ENCODE measurements at regions not wholly inside any gene's neighbourhood (a gene's known extent, or its start where the extent isn't known, plus 50 kb on each side); places are given as distances from the start of the nearest gene placed in this dataset.
"Not testable (repeated sequence)": the region's sequence is repeated elsewhere in the genome, so short reads cannot be mapped to it uniquely, and the experiment has no call there.

DNA sequence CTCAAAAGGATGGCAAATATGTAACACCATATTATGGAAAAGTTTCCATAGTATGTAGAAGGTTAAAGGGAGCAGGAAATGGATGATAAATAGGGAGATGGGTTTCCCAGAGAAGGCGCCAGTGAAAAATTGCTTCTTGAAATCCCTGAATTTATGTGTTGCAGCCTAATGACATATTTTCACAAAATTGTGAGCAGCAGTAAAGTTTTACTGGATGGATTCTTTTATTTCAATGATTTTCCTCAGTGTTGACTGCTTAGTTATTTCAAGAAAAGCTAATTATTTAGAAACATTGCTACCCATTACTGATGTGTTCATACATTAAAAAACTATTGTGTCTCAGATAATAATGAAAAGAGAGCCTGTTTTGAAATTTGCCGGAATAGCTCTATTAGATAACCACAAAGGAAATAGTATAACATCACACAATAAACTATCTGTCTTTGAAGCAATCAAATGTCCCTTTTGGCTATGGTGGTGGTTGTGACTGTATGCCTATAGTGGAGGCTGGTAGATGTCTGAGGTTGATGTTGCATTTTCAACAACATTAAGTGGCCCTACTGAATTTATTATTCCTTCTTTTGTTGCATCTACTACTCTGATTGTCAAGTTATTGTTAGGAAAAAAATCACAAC, 169.9 kb upstream of the HAND2 start:
- DNase-seq (ENCODE audit: low read depth): no peak

DNA sequence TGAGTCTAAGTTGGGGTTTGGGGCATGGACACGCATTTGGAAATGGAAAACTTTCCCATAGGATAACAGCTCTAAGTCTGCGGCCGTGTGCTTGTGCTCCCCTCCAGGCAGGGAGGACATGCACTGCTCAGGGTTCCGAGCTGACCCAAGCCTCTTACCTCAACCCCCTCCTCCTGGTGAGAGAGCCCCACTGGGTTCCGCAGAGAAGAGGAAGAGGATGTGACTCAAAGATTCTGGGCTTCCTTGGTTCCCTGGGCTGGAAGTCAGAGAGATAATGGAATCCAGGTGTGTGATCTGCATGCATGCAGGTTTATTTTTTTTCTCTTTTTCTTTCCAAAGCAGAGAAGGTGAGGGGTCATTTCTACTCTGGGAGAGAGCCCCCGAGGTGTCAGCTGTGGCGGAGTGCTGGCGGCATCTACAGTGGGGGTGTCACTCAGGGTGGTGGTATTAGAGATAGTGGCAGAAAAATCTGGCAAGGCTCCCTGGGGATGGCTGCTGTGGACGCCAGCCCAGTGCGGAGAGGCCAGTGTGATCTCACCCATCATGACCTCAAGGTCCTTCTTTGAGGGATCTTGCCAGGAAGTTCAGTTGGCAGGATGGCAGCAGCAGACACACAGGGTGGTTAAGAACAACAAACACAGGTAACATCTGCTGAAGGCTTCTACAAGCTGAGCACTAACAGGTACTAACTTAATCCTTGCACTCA, 168.7 kb upstream of the HAND2 start:
- no peak for DNase-seq (ENCODE audit: low read depth)

DNA sequence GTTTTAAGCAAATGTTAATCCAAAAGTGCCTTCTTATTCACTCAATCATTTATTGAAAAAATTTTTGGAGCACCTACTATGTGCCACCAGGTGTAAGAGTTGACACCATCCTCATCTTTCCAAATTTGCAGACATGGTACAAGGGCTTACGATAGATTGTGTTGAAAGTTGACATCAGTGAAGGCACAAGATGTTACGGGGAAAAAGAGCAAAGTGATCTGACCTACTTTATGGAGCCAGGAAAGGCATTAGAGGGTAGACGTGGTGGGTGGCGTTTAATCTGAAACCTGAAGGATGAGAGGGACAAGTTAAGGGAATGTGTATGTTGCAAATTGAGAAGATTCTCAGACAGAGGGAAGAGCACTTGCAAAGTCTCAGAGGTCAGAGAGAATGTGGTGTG, 167.8 kb upstream of the HAND2 start:
- DNase-seq (ENCODE audit: low read depth): no peak

DNA sequence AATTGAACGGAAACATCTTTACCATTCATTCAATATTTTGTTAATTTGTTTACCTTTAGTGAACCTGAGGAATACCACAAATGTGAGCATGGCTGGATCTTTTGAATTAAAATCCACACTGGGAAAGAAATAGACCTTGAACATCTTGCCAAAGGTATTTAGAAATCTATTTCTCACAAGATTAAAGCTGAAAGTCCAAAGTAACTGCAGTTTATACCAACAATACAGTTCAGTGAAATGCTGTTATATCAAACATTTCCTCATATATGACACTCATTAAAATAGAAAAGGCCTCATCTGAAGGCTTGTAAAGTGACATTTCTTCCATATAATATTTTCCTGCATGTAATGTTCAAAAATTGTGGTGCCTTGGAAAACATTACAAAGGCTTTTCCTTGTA, 166.5 kb upstream of the HAND2 start:
- DNase-seq (ENCODE audit: low read depth): no peak

DNA sequence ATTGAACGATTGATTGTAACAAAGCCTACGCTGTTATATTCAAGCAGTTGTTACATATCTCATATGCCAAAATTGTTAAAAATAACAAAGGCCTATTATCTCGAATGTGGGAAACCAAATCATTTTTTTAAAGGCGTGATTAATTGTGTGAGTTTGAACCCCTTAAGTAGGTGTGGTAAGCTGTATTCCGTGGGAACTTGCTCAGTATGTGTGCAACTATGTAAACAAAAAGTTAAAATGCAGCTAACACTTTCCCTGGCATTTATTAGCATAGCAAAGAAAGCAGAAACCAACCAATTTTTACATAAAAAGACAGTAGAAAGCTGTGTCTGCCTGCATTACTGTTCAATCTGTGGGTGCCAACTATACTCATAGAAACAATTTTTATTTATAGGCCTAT, 166.0 kb upstream of the HAND2 start:
- DNase-seq (ENCODE audit: low read depth): no peak

DNA sequence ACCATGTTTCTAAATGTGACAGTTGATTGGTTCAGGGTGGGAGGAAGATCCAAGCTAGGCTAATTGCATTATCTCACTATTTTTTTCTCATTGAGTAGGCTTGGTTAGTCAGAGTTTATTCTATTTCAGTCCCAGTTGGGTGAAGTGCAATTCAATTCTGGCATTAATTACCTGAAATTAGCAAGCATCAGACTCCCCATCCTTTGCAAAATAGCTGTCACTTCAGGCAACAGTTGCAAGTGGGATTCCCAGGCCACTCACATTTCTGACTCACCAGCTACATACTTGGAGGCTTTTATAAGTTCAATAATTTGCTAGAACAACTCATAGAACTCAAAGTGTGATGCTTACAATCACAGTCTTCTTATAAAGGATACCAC, 155.8 kb upstream of the HAND2 start:
- no peak for DNase-seq (ENCODE audit: low read depth)

DNA sequence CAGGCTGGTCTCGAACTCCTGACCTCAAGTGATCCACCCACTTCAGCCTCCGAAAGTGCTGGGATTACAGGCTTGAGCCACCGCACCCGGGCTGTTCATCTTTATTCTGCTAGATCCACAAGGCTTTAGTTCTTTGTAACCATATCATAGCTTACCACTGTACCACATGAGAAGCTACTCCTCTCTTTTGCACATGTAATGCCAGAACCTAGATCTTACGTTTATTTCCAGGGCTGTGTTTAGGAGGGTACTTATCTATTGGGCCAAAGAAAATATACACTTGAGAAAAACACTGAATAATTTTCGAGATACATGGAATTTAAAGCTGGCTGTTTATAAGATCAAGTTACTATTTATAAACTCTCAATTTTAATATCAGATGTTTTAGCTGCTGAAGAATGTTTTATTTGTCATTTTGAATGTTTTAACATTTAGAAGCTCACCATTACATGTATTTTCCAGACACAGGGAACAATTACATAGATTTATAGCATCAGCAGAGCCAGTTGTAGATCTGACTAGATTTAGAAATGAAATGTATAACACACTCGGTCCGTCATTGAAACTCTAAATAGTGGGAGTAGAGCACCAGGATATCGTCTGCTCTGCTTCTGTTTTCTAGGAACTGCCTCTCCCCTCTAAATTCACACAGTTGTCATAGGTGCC, 155.3 kb upstream of the HAND2 start:
- no peak for DNase-seq (ENCODE audit: low read depth)

DNA sequence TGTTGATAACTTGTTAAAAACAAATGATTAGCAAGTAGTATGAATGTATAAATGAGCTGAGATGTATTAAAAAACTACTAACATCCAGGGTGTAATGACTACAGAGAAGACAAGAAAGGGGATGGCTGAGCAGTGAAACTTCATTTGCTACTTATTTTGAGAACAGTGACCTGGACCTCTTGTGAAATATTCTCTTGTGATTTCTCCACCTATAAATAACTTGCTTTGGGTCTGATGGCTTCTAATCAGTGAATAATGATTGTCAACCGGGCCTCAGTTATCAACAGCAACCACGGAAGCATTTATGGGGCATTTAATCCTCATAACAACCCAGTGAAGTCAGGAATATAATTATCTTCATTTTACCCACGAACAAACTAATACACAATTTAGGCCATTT, 154.2 kb upstream of the HAND2 start:
- no peak for DNase-seq (ENCODE audit: low read depth)

DNA sequence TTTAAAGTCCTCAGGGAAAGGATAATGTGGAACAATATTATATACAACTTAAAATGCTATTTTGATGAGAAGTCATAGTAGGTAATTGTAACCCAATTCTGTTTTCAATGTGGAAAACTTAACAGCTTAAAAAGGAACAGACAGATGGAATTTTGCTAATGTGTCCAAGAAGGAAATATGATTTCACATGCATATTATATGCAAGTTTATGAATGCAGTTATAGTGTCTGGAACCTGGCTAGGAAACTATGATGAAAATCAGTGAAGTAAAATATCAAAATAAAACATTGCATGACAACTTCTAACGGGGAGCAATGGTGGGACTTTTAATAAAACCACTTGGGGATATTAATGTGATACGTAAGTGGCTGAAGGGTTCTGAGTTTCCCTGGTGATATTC, 152.6 kb upstream of the HAND2 start:
- no peak for DNase-seq (ENCODE audit: low read depth)

DNA sequence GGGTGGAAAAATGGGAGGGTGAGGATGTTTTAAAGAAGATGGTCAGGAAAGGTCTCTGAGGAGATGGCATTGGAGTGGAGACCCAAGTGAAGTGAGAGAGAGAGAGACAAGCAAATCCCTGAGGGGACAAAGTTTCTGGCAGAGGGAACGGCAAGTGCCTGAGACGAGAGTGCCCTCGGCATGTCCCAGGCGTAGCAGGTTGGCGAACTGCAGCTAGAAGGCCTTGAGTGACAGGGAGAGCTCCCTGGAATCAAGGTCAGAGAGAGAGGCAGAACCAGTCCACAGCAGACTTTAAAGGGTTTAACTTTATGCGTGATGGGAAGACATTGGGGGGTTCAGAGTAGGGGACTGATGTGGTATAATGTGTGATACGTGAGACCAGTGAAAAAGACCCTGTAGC, 150.2 kb upstream of the HAND2 start:
- no peak for DNase-seq (ENCODE audit: low read depth)

DNA sequence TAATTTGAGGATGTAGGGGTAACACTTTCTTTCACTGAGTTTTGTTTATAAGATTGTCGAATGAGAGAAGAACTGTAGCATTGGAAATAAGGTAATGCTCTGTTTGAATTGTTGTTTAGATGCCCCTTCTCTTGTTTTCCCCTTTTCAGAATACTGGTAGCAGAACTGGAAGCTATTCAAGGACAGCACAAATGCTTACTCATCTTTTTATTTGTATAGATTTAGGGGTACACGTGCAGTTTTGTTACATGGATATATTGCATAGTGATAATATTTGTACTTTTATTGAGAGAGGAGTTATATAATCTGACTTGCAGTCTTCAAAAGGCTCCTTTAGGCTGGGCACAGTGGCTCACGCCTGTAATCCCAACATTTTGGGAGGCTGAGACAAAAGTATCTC, 145.4 kb upstream of the HAND2 start:
- no peak for DNase-seq (ENCODE audit: low read depth)

DNA sequence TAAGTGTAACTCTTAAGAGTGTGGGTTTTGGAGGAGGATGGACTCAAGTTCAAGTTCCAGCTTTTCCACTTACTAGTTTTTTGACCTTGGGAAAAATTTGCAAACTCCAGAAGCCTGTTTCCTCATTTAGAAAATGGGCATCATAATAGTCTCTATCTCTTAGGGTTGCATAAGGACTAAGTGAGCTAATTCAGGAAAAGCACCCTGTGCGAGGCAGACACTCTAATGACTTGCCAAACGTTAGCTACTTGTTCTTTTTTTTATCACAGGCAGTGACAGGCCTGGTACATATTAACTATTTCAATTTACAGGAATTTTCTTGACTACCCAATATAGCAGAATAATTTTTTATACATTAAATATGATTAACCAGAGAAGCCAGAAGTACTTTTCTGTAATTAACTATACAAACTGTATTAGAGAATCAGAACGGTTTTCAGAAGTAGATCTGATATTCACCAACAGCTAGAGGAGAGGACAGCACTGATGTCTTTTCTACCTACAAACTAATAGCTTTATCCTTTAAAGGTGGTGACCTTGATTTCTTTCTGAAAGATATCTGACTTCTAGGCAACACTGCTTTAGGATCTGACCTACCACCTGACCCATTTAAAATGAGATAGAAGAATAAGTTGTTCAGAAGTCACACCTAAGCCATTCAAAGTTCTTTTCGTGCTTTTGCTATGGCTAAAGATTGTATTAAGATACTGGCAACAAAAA, 139.6 kb upstream of the HAND2 start:
- no peak for DNase-seq (ENCODE audit: low read depth)

DNA sequence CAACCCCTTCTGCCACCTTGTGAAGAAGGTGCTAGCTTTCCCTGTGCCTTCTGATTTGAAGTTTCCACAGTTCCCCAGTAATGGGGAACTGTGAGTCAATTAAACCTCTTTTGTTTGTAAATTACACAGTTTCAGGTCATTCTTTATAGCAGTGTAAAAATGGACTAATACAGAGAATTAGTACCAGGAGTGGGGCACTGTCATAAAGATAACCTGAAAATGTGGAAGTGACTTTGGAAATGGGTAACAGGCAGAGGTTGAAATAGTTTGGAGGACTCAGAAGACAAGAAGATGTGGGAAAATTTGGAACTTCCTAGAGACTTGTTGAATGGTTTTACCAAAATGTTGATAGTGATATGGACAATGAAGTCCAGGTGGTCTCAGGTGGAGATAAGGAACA, 131.0 kb upstream of the HAND2 start:
- no peak for DNase-seq (ENCODE audit: low read depth)

DNA sequence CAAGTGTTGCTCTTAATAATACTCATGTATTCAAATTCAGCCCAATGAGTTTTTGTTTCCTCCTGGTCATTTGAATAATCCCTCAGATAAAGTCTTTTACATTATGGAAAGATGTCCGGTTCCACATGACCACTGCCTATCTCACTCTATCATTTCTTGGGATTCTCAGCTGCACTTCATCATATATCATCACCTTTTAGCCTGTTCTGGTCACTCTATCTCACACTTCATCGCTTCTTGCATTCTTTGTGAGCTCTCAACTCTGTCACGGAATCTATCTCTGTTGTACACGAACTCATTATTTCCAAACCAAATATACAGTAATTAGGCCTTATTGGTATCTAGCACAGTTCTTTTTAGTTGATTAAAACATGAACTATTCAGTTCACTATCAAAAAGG, 126.9 kb upstream of the HAND2 start:
- no peak for DNase-seq (ENCODE audit: low read depth)

DNA sequence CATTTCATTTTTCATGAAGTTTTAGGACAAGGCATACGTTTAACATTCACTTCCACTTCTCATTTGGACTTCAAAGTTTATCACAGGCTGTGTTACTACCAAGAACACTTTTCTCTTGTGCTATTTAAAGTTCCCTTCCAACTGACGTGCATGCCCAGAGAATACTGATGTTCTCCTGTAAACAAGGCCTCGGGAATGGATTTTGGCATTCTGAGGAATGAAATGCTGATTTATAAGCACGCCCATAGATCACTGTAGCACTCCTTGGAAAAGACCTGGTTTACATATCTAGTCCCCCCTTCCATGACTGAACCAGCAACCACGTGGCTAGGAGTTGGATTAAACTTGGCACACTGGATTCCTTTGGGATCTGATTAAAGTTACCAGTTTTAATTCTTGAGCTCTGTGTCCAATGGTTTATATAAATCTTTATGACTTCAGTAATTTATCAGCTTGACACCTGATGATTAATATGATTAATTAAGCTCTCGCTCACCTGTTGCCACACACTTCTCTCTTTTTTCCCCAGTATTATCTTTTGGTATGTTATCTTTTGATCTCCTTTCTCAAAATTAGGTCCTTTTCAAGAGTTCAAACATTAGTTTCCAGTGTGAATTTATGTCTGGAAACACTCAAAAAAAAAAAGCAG, 122.4 kb upstream of the HAND2 start:
- DNase-seq (ENCODE audit: low read depth): no peak

DNA sequence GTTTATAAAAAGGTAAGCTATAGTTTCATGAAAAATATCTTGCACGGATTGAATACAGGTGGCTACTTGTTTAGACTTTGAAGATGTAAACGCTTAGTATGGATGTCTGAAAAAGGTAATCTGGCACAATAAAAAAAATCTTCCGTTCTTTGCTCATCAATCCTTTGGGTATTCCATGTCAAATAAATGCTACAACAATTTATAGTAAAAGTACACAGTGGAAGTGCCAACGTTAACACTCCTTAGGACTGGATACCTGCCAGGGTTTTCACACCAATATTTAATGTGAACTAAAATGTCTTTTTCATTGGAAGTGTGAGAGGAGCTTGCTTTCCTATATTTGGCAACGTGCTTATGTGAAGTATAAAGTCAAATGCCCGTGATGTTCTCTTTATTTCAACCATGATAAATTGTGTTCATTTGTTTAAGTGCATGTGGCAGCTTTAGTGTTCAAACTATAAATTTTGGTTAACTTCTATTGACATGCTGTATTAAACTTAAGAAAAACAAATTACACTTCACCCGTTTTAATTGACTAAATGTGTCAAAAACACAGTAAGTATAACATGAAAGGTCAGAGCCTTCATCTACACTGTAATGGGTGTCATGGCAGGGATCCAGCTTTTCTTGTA, 121.7 kb upstream of the HAND2 start:
- DNase-seq (ENCODE audit: low read depth): no peak

DNA sequence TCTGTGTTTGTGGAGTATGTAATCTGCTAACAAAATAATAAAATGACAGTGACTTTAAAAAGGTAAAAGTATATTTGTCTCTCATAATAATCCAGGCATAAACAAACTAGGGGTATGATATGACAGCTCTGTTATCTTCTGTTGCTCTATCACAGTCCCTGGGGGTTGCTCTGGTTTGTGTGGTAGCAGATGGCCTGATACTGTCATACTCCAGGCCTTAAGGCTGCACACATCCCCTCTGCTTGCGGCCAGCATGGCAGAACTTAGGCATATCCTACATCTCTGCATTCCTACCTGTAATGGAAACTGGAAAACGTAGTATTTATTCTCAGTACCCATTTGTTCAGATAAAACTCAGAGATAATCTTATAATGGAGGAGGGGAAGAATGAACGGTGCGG, 117.9 kb upstream of the HAND2 start:
- no peak for DNase-seq (ENCODE audit: low read depth)

DNA sequence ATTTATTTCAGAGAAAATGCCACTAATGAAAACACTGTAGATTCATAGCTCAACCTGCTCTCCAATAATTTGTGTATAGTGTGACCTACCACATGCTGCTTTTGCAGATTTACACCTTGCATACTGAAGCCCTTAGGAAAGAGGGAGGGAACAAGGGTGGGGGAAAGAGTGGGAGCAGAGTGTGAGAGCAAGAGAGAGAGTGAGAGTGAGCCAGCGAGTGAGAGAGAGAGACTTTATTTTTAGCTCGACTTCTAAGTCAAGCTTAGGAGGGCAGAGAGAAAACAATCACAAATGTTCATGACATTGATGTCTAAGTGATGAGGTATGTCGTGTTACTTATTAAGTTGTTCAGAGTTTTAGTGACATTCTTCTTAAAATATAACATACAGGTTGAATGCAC, 112.5 kb upstream of the HAND2 start:
- no peak for DNase-seq (ENCODE audit: low read depth)

DNA sequence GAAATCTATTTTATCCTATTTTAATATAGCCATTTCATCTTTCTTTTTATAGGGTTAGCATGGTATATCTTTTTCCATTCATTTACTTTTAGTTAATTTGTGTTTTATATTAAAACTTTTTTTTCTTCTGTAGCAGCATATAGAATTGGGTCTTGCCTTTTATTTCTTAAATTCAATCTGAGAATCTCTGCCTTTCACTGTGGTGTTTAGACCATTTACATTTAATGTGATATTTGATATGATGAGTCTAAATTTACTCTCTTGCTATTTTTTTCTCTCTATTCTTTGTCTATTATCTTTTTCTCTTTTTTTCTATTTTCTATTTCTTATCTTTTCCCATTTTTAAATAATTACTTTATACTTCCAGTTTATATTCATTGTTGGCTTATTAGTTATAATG, 105.4 kb upstream of the HAND2 start:
- no peak for DNase-seq (ENCODE audit: low read depth)

DNA sequence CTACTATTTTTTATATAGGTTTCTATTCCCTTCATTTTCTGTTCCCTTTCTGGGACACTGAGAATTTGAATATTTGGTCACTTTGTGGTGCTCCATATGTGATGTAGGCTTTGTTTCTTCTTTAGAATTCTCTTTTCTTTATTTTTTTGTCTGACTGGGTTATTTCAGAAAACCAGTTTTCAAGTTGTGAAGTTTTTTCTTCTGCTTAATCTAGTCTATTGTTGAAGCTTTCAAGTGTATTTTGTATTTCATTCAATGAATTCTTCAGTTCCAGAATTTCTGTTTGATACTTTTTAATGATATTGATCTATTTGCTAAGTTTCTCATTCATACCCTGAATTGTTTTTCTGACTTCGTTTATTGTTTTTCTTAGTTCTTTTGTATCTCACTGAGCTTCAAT, 96.2 kb upstream of the HAND2 start:
- no peak for DNase-seq (ENCODE audit: low read depth)

DNA sequence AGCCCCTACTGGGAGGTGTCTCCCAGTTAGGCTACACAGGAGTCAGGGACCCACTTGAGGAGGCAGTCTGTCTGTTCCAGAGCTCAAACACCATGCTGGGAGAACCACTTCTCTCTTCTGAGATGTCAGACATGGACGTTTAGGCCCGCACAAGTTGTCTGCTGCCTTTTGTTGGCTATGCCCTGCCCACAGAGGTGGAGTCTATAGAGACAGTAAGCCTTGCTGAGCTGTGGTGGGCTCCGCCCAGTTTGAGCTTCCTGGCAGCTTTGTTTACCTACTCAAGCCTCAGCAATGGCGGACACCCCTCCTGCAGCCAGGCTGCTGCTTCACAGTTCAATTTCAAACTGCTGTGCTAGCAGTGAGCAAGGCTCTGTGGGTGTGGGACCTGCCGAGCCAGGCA, 88.6 kb upstream of the HAND2 start:
- DNase-seq (ENCODE audit: low read depth): not testable (repeated sequence)

DNA sequence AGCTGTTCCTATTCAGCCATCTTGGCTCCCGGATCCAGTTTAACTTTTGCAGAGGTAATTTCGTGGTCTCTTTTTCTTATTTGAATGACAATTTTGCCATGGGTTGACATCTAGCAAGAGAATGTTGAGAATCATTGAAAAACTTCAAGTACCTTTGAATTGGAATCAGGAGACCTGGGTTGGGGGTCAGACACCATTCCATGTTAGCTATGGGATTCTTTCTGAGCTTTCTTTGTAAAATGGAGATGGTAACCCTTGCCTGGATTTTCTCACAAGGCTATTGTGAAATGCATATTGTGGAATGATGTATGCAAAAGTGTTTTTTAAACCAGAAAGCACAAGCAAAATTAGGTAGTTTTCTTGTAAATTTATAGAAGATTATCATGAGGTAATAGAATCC, 79.1 kb upstream of the HAND2 start:
- DNase-seq (ENCODE audit: low read depth): no peak
